C4-2B (cell line): ENCODE measurements at regions not wholly inside any gene's neighbourhood (a gene's known extent, or its start where the extent isn't known, plus 50 kb on each side); places are given as distances from the start of the nearest gene placed in this dataset.

Experiments used
- ZFX ChIP-seq: fragments of 450-650 bp; IDR thresholded peaks from 2 replicates; pipeline ENCODE4 v1.6.1; 2017
- TF ChIP-seq, protein P1 (sequence below): fragments of 450-650 bp; conservative IDR thresholded peaks from 2 replicates; pipeline ENCODE4 v1.5.1; 2017; ENCODE audit warnings: mild to moderate bottlenecking

DNA sequence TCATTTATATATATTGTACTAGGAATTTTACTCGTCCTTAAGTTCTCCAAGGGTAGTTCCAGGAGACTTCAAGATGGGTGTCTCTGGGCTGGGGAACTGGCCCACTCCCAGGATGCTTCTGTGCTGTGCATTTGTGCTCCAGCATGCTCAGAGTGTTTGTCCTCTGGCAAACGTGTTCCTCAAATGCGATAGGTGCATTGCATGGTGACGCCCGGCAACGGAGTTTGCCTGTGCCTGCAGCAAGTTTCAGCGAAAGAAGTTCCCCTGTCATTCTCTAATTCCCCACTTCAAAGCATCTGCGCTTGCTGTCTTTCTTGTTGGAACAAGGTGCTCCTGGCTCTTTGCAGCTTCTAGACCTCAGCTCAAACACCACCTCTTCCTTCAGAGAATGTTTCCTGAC is 465.1 kb downstream of the GALR1 start:
- TF ChIP-seq, protein P1, sequence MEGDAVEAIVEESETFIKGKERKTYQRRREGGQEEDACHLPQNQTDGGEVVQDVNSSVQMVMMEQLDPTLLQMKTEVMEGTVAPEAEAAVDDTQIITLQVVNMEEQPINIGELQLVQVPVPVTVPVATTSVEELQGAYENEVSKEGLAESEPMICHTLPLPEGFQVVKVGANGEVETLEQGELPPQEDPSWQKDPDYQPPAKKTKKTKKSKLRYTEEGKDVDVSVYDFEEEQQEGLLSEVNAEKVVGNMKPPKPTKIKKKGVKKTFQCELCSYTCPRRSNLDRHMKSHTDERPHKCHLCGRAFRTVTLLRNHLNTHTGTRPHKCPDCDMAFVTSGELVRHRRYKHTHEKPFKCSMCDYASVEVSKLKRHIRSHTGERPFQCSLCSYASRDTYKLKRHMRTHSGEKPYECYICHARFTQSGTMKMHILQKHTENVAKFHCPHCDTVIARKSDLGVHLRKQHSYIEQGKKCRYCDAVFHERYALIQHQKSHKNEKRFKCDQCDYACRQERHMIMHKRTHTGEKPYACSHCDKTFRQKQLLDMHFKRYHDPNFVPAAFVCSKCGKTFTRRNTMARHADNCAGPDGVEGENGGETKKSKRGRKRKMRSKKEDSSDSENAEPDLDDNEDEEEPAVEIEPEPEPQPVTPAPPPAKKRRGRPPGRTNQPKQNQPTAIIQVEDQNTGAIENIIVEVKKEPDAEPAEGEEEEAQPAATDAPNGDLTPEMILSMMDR = no peak
- TF ChIP-seq ZFX = no peak
